Midbrain (tissue), 1 donor: ENCODE measurements at regions not wholly inside any gene's neighbourhood (a gene's known extent, or its start where the extent isn't known, plus 50 kb on each side); places are given as distances from the start of the nearest gene placed in this dataset.

Experiments
- DNase-seq: peaks from one replicate; lab custom pipeline; 2025; lab: John Stamatoyannopoulos, UW

- no peak for DNase-seq
These were observed 876.6 kb downstream of the DCDC2C start for GRCh38 chr2:4579977-4580376.

- no peak for DNase-seq
These were observed 881.8 kb downstream of the DCDC2C start for GRCh38 chr2:4585057-4585635.

- DNase-seq: no peak
These were observed 885.2 kb downstream of the DCDC2C start for GRCh38 chr2:4588606-4589005.

GRCh38 chr2:4591261-4591660 lies 887.9 kb downstream of the DCDC2C start:
- DNase-seq: no peak

GRCh38 chr2:4597400-4597799 lies 894.0 kb downstream of the DCDC2C start:
- DNase-seq: no peak

GRCh38 chr2:4604767-4605166 lies 901.4 kb downstream of the DCDC2C start:
- no peak for DNase-seq

- DNase-seq: no peak
These were observed 914.8 kb downstream of the DCDC2C start for GRCh38 chr2:4618141-4618540.

GRCh38 chr2:4618630-4619228 lies 915.4 kb downstream of the DCDC2C start:
- no peak for DNase-seq

GRCh38 chr2:4628998-4629501 lies 925.7 kb downstream of the DCDC2C start:
- DNase-seq: no peak

GRCh38 chr2:4635289-4635688 lies 931.9 kb downstream of the DCDC2C start:
- DNase-seq: no peak

GRCh38 chr2:4653991-4654390 lies 950.6 kb downstream of the DCDC2C start:
- no peak for DNase-seq

GRCh38 chr2:4656326-4656725 lies 953.0 kb downstream of the DCDC2C start:
- no peak for DNase-seq

- no peak for DNase-seq
These were observed 958.9 kb downstream of the DCDC2C start for GRCh38 chr2:4662161-4662779.

GRCh38 chr2:4668381-4668780 lies 965.0 kb downstream of the DCDC2C start:
- no peak for DNase-seq

GRCh38 chr2:4670331-4670730 lies 967.0 kb downstream of the DCDC2C start:
- DNase-seq: no peak

- DNase-seq: no peak
These were observed 969.7 kb downstream of the DCDC2C start for GRCh38 chr2:4673025-4673489.

- no peak for DNase-seq
These were observed 970.6 kb downstream of the DCDC2C start for GRCh38 chr2:4674007-4674406.

GRCh38 chr2:4675295-4675694 lies 971.9 kb downstream of the DCDC2C start:
- no peak for DNase-seq

- no peak for DNase-seq
These were observed 975.6 kb downstream of the DCDC2C start for GRCh38 chr2:4678927-4679326.

- no peak for DNase-seq
These were observed 976.0 kb downstream of the DCDC2C start for GRCh38 chr2:4679391-4679790.

- no peak for DNase-seq
These were observed 981.5 kb downstream of the DCDC2C start for GRCh38 chr2:4684921-4685320.

- DNase-seq: no peak
These were observed 987.5 kb downstream of the DCDC2C start for GRCh38 chr2:4690913-4691312.

GRCh38 chr2:4693266-4693665 lies 989.9 kb downstream of the DCDC2C start:
- no peak for DNase-seq
